Stimulated activated CD4-positive, alpha-beta T cell treated with anti-CD3 and anti-CD28 coated beads, TNF-alpha, amount 100 ng/mL, for 4 hours (primary cell): ENCODE measurements at regions not wholly inside any gene's neighbourhood (a gene's known extent, or its start where the extent isn't known, plus 50 kb on each side); places are given as distances from the start of the nearest gene placed in this dataset.
"Not testable (repeated sequence)": the region's sequence is repeated elsewhere in the genome, so short reads cannot be mapped to it uniquely, and the experiment has no call there.

ENCODE experiments used
- DNase-seq, 3 experiments: peaks; one replicate each; pipeline ENCODE4 v3.0.0-alpha.2; 2020; ENCODE audit warnings: low read depth in 3 of 3

DNA sequence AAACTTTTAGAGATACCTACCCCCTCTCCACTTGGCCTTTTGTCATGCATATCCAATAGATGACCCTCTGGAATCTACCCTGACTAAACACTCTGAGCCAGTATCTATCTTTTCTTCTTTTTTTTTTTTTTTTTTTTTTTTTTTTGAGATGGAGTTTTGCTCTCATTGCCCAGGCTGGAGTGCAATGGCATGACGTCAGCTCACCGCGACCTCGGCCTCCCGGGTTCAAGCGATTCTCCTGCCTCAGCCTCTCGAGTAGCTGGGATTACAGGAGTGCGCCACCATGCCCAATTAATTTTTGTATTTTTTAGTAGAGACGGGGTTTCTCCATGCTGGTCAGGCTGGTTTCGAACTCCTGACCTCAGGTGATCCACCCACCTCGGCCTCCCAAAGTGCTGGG lies 50.8 kb upstream of the GRIN2B start:
- DNase-seq = not testable (repeated sequence)

DNA sequence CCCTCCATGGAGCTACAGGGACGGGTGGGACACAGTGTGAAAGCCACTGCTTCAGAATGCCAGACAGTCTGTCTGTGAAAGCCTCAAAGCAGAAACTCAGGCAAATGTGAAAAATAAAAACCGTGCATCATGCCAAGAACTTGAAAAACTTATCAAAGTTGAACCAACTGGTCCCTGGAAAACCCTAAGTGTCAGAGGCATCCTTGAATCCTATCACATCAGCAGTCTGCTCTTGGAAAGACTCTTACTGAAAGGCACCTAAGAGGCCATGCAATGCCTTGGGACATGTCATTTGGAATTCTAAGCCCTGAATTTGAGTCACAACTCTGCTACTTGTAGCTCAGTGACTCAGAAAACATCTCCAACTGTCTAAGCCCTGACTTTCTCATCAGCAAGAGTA lies 62.4 kb upstream of the GRIN2B start:
- DNase-seq = no peak

GRCh38 chr12:14048941-14049545 lies 67.6 kb upstream of the GRIN2B start:
- no peak for DNase-seq

DNA sequence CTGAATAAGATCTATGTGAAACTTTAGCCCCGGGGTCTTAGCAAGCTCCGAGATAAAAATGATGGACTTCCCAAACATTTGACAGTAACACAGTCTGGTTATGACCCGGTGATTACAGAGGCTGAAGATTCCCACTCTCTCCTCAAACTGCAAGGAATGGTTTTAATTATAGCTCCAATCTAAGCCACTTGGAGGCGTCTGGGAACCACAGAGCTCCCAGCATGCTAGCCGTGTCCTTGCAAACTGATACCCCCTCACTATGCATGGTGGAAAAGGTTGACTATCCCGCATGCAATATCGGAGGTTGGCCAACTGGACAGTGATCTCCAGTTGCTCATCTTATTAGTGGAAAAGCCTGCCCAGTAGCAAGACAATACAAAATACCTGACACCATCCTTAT lies 76.5 kb upstream of the GRIN2B start:
- DNase-seq = no peak

GRCh38 chr12:14058717-14059116 lies 77.3 kb upstream of the GRIN2B start:
- no peak for DNase-seq

DNA sequence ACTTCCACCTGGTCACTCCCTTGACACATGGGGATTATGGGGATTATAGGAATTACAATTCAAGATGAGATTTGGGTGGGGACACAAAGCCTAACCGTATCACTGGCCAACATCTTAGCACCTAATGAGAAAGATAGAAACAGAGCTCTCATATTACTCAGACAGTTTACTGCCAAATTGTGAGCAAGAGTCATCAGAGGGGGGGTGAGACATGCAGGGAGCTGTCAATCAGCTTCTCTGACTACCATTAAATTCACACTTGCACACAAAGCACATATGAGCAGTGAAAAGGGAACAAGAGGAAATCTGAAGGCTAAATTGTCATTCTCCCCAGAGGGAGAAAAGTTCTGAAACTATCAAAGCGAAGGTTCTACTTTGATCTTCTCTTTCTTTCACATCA lies 78.1 kb upstream of the GRIN2B start:
- DNase-seq = no peak

- DNase-seq = no peak
Measured at GRCh38 chr12:14065616-14066015, 84.2 kb upstream of the GRIN2B start.

DNA sequence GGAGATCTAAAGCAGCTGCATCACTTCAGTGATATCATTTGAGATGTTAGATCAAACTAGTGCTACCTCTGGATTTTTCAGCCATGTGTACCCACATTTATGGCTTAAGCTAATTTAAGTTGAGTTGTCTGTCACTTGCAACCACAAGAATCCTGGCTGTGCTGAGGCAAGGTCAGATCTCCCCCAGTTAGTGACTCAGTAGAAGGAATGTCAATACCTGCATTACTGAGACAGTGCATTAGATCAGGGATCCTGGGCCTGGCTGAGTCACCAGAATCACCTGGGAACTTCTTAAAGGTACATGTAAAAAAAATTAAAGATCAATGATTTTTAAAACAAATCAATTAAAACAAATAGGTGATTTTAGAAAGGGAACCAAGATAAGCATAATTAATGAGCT lies 84.6 kb upstream of the GRIN2B start:
- no peak for DNase-seq

DNA sequence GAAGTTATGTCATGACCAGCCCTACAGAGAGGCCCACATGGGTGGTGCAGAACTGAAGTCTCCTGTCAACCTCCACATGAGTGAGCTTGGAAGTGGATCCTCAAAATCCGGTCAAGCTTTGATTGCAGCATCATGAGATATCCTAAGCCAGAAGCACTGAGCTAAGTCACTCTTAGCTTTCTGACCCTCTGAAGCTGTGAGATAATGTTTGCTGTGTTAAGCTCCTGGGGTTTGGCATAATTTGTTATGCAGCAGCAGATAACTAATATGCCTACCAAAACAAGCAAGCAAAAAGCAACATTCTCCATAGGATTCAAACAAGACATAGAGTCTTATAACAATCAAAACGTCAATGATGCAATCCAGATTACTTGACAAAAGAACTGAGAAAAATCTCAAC lies 87.6 kb upstream of the GRIN2B start:
- DNase-seq = no peak

DNA sequence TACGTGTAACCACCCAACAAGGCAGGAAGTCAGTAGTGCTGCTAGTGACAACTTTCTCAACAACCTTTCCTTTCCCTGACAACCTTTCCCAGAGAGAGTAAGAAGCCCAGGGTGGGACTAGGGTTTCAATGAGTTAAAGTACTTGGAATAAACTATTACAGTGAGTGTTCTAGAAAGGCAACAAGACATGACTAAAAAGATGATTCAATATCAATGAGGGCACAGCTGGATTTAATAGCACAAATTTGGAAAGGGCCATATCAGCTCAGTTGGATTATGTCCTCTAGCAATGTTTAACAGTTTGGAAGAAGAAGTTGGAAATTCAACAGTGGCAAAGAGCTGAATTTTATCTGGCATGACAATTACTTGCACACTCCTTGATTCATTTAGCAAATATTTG lies 90.4 kb upstream of the GRIN2B start:
- no peak for DNase-seq

GRCh38 chr12:14072987-14073386 lies 91.6 kb upstream of the GRIN2B start:
- DNase-seq = no peak

DNA sequence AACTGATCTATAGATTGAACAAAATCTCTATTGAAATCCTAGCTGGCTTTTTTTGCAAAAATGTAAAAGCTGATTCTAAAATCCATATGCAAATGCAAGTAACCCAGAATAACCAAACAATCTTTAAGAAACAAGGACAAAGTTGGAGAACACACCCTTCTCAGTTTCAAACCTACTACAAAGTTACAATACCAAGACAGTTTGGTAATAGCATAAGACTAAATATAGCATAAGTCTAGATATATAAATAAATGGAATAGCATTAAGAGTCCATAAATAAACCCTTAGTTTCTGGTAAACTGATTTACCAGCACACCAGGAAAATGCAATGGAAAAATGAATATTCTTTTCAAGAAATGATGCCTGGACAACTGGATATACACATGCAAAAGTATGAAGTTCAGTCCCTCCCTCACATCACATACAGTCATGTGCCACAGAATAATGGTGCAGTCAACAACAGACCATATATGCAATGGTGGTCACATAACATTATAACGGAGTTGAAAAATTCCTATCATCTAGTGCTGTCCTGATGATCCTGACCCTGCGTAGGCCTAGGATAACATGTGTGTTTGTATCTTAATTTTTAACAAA lies 94.5 kb upstream of the GRIN2B start:
- no peak for DNase-seq

DNA sequence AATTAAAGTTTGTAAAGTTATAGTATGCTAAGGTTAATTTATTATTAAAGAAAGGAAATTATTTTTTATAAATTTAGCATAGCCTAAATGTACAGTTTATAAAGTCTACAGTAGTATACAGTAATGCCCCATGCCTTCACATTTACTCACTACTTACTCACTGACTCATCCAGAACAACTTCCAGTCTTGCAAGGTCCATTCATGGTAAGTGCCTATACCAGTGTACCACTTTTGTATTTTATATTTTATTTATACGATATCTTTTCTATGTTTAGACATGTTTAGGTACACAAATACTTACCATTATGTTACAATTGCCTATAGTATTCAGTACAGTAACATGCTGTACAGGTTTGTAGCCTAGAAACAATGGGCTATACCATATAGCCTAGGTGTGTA lies 95.1 kb upstream of the GRIN2B start:
- no peak for DNase-seq

- DNase-seq = no peak
Measured at GRCh38 chr12:14086838-14087237, 105.4 kb upstream of the GRIN2B start.

DNA sequence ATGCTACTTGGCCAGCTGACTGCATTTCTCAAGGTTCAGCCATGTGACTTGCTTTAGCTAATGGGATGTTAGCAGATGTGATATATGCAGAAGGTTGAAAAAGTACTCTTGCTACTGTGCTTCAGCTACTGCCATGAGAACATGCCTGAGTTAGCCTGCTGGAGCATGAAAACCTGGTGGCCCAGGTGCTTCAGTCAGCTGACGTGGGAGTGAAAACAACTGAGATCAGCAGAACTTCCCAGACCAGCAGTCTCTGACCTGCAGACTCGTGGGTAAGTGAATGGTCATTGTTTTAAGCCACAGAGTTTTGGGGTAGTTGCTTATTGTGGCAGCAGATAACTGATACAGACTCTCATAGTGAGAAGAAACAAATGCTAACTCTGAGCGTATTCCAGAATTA lies 118.6 kb upstream of the GRIN2B start:
- no peak for DNase-seq

GRCh38 chr12:14101556-14101955 lies 120.2 kb upstream of the GRIN2B start:
- DNase-seq = not testable (repeated sequence)

- DNase-seq = no peak
Measured at GRCh38 chr12:14111230-14111865, 129.9 kb upstream of the GRIN2B start.

DNA sequence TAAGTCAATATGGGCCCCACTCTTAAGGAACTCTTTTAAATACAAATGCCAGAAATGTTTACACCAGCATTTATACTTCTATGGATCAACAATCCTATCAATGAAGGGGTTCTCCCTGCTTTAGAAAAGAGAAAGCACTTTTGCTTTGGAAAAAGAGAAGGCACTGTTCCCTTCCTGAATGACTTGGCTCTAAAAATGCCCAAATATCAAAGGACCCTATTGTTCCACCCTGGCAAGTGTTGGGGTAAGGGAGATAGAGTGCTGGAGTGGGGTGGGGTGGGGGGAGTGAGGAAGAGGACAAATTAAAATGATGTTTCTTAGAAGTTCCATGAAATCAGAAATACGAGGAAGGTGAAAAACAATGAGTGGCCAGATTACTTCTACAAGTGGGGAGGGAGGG lies 131.6 kb upstream of the GRIN2B start:
- DNase-seq = no peak

GRCh38 chr12:14126692-14127091 lies 145.3 kb upstream of the GRIN2B start:
- no peak for DNase-seq

GRCh38 chr12:14129611-14130195 lies 148.3 kb upstream of the GRIN2B start:
- DNase-seq = no peak

DNA sequence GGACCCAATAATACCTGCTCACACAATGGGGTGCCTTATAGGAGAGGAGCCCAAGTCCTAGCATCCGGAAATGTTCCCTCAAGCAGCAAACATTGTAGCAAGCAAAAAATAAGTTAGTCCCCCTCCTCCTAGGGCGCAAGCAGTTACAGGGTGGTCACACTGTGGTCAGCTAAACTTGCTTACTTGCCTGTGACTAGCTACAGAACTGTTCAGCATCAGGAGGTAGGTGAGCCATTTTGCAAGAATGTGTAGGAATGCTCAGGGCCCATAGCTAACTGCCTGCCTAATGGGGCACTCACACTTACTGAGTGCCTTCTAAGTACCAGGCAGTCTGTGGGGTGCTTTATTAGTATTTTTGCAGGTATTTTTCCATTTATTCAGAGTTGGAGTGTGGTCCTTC lies 154.6 kb upstream of the GRIN2B start:
- DNase-seq = no peak

DNA sequence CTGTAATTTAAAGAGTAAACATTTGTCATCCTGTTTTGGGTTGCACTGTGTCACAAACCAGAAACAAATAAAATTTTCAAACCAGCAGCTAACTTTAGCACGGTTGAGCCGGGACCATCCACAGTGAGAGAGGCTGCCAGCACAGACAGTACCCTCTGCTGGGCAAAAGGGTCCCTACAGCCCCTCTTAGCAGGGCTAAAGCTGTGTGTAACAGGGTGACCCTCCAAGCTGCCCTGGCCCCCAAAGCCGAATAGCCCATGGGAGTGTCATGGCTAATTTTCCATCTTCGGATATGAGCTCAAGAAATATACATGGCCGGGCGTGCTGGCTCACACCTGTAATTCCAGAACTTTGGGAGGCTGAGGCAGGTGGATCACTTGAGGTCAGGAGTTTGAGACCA lies 157.1 kb upstream of the GRIN2B start:
- DNase-seq = no peak
